Sigmoid colon (tissue), 6 donors: ENCODE measurements at regions not wholly inside any gene's neighbourhood (a gene's known extent, or its start where the extent isn't known, plus 50 kb on each side); places are given as distances from the start of the nearest gene placed in this dataset.

ENCODE experiments used
- DNase-seq: peaks from one replicate; pipeline ENCODE4 v3.0.0-alpha.2; 2019
- H3K27ac ChIP-seq, 4 donors: fragments of 200-600 bp; sonication (generic); one replicate each; pipeline ENCODE4 v1.5.1; 2016 to 2019; ENCODE audit warnings: mild to moderate bottlenecking in 1 of 4
- H3K27me3 ChIP-seq, 3 donors: fragments of 200-600 bp; sonication (generic); one replicate each; pipeline ENCODE4 v1.5.1; 2019; ENCODE audit warnings: mild to moderate bottlenecking in 1 of 3
- H3K36me3 ChIP-seq, 4 donors: fragments of 200-600 bp; sonication (generic); one replicate each; pipeline ENCODE4 v1.5.1; 2016 to 2019
- H3K4me1 ChIP-seq, 4 donors: fragments of 200-600 bp; sonication (generic); one replicate each; pipeline ENCODE4 v1.5.1; 2017 to 2019
- H3K4me3 ChIP-seq, 4 donors: fragments of 200-600 bp; sonication (generic); one replicate each; pipeline ENCODE4 v1.5.1; 2017 to 2019; ENCODE audit warnings: mild to moderate bottlenecking in 2 of 4, moderate library complexity in 1 of 4
- H3K9me3 ChIP-seq, 4 donors: fragments of 200-600 bp in 3 of 4; sonication (generic) in 3 of 4; one replicate each; pipeline versions ENCODE4 v1.5.1 to v1.6.1; 2013 to 2019
- EP300 ChIP-seq, 4 donors: sonication (generic); formaldehyde crosslinking; IDR thresholded peaks; one replicate each; pipeline ENCODE4 v1.6.1; 2017; ENCODE audit warnings: antibody characterized with exemption in 4 of 4
- POLR2A ChIP-seq, 2 donors: fragments of 450-650 bp; IDR thresholded peaks; one replicate each; pipeline ENCODE4 v1.6.1; 2016; ENCODE audit warnings: antibody characterized with exemption in 2 of 2, mild to moderate bottlenecking in 2 of 2, moderate library complexity in 2 of 2
- POLR2AphosphoS5 ChIP-seq, 4 donors: sonication (generic); formaldehyde crosslinking; IDR thresholded peaks; one replicate each; pipeline ENCODE4 v1.6.1; 2017; ENCODE audit warnings: antibody characterized with exemption in 4 of 4
- WGBS, 2 donors: extraction: QIAGEN DNeasy Blood & Tissue Kit; methylation state at CpG; one replicate each; pipeline ENCODE4 v1.1.7; 2013; 5-methylcytosine and 5-hydroxymethylcytosine counted together
- intact Hi-C: fragments of 100-400 bp; cut with DNase I; formaldehyde crosslinking; loops from one replicate; pipeline ENCODE4 v1.15.1; 2023
- TF ChIP-seq, protein P1 (sequence below), 4 experiments: fragments of 450-650 bp in 3 of 4; fragments of 200-600 bp in 1 of 4; IDR thresholded peaks; one replicate each; pipeline ENCODE4 v1.5.1; 2016 to 2019; ENCODE audit warnings: antibody characterized with exemption in 4 of 4, mild to moderate bottlenecking in 3 of 4, moderate library complexity in 2 of 4
- donor health status: healthy with polysubstance abuse.
- donor health status: healthy.

DNA sequence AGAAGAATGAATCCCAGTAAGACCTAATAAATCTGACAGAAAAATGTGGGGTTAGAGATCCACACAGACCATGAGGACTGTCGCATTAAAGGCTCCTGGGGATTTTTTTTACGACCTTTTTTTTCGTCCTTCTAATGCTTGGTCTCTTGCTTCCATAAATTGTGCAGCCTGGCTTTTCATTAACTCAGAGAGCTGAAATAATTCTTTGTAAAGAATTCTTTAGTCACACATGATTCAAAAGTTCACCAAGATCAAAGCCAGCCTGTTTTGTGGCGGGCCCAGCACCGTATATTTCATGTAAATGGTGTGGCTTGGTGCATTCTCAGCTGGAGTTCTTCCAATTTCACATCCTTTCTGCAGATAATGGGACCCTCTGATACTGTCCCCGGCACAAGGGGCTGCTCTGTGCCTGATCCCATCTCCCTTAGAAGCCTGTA, 206.6 kb upstream of the BMPER start:
- DNase-seq, result no peak
- Histone ChIP-seq H3K27ac (no peak overlapping the region), H3K9me3 (peaks cover 0 to 11% (median 7%) of the 10 kb centered on the region in 4 donors), H3K36me3 (no peaks in the 10 kb centered on the region), H3K4me3 (no peak overlapping the region), H3K27me3 (no peaks in the 10 kb centered on the region), H3K4me1 (no peaks in the 10 kb centered on the region)
- TF ChIP-seq, protein P1, sequence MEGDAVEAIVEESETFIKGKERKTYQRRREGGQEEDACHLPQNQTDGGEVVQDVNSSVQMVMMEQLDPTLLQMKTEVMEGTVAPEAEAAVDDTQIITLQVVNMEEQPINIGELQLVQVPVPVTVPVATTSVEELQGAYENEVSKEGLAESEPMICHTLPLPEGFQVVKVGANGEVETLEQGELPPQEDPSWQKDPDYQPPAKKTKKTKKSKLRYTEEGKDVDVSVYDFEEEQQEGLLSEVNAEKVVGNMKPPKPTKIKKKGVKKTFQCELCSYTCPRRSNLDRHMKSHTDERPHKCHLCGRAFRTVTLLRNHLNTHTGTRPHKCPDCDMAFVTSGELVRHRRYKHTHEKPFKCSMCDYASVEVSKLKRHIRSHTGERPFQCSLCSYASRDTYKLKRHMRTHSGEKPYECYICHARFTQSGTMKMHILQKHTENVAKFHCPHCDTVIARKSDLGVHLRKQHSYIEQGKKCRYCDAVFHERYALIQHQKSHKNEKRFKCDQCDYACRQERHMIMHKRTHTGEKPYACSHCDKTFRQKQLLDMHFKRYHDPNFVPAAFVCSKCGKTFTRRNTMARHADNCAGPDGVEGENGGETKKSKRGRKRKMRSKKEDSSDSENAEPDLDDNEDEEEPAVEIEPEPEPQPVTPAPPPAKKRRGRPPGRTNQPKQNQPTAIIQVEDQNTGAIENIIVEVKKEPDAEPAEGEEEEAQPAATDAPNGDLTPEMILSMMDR (IDR thresholded peaks at IDR 0.05), result no peak
- TF ChIP-seq EP300 (IDR thresholded peaks at IDR 0.05), result no peak
- no peak for TF ChIP-seq POLR2AphosphoS5 (IDR thresholded peaks at IDR 0.05)
- TF ChIP-seq POLR2A (IDR thresholded peaks at IDR 0.05), result no peak
- 21 to 63% methylated on average over 6 of the region's 6 CpGs for WGBS, 2 donors
- intact Hi-C loops, result no loop called here

DNA sequence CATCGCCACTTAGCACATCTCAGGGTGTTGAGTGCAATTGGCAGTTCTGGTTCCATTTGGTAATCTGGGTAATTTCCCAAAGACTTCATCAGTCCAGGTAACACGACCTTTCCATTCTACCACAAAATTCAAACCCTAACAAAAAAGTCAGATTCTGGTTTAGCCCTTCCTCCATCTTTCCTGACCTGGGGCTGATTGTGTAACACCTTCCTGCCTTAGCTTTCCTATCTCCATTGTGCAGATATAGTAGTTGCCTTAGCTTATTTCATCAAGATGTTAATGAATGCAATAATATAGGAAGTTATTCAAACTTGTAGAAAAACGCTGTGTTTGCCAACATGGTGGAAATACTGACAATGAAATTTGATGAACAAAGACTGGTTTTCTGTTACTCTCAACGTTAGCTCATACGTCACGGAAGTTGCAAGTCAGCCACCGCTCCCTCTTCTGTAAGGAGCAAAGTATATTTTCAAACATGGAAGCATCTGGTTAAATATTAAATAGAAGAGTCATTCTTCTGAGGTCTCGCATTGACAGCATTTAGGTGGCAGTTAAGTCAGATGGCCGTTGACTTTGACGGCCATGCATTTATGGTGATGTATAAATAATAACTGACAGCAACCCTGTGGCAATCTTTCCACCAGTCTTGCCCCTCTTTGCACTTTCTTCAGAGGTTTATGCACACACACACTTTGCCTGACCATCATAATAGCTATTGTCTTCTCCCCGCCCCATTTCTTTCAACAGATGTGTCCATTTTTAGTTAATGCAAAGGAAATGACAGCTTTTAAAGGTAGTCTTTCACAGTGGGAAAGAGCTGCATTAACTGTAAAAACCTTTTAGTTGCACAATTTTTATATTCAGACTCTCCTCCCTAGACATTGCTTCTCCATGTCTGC, 205.1 kb upstream of the BMPER start:
- DNase-seq, result no peak
- WGBS, 2 donors, result 32 to 64% methylated on average over 11 of the region's 11 CpGs
- intact Hi-C loops, result no loop called here
- no peak overlapping the region for H3K4me3 ChIP-seq
- no peaks in the 10 kb centered on the region for H3K4me1 ChIP-seq
- H3K27ac ChIP-seq, result no peak overlapping the region
- no peaks in the 10 kb centered on the region for H3K36me3 ChIP-seq
- H3K27me3 ChIP-seq, result no peaks in the 10 kb centered on the region
- peaks cover 0 to 11% (median 7%) of the 10 kb centered on the region in 4 donors for H3K9me3 ChIP-seq
- TF ChIP-seq EP300 (IDR thresholded peaks at IDR 0.05), result no peak
- TF ChIP-seq POLR2AphosphoS5 (IDR thresholded peaks at IDR 0.05), result no peak
- TF ChIP-seq POLR2A (IDR thresholded peaks at IDR 0.05), result no peak
- TF ChIP-seq, protein P1 (IDR thresholded peaks at IDR 0.05), result no peak

DNA sequence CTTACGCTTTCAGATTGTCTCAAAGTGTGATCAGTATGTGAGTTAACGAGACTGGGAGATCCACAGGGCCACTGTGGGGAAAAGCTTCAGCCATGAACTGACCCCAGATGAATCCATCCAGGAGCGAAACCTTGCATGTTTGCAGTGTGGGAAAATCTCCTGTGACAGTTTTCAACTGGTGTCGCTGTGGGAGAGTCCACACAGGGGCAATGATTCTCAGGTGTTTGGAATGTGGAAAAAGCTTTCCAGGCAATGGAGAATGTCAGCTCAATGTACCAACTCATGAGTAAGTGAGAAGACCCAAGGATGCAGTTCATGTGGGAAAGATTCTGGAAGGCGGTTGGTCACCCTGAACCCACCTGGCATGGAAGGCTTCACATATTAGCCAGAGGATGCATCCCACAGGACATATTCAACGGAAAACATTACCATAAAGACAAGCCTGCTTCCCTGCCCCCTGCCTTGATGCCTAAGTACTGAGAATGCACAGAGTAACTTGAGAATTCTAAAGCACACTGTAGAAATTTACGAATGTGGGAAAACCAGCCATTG, 204.1 kb upstream of the BMPER start:
- Histone ChIP-seq H3K36me3 (no peaks in the 10 kb centered on the region), H3K4me3 (no peak overlapping the region), H3K27ac (no peak overlapping the region), H3K4me1 (no peaks in the 10 kb centered on the region), H3K9me3 (peaks cover 0 to 11% (median 7%) of the 10 kb centered on the region in 4 donors), H3K27me3 (no peaks in the 10 kb centered on the region)
- TF ChIP-seq EP300 (IDR thresholded peaks at IDR 0.05) (no peak), POLR2AphosphoS5 (IDR thresholded peaks at IDR 0.05) (no peak), POLR2A (IDR thresholded peaks at IDR 0.05) (no peak)
- TF ChIP-seq, protein P1 (IDR thresholded peaks at IDR 0.05), result no peak
- no peak for DNase-seq
- 86 to 94% methylated on average over 7 of the region's 7 CpGs for WGBS, 2 donors
- intact Hi-C loops, result no loop called here

DNA sequence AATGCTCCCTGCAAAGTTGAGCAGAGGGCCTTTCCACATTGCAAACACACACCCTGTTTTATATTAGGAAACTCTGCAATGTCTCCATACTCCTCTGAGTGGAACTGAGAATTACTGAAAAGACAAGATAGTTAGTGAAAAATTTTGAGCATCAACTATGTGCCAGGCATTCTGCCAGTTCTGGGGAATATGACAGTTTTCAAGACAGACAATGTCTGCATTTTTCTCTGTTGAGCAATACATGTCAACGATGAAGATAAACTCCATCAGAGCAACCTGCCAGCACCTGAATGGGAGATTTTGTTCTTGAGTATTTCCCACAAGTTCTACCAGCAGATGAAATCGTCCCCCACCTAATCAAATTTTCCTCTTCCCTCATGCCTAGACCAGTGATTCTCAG, 203.4 kb upstream of the BMPER start:
- Histone ChIP-seq H3K36me3 (no peaks in the 10 kb centered on the region), H3K27me3 (no peaks in the 10 kb centered on the region), H3K27ac (no peak overlapping the region), H3K4me1 (peaks cover 0 to 5% (median under 1%) of the 10 kb centered on the region in 4 donors), H3K4me3 (no peak overlapping the region), H3K9me3 (peaks cover 0 to 11% (median 7%) of the 10 kb centered on the region in 4 donors)
- DNase-seq, result no peak
- whole genome bisulfite sequencing, 2 donors, result 79 to 83% methylated on average over 2 of the region's 2 CpGs
- intact Hi-C loops, result no loop called here
- TF ChIP-seq POLR2AphosphoS5 (IDR thresholded peaks at IDR 0.05) (no peak), EP300 (IDR thresholded peaks at IDR 0.05) (no peak), POLR2A (IDR thresholded peaks at IDR 0.05) (no peak)
- TF ChIP-seq, protein P1 (IDR thresholded peaks at IDR 0.05), result no peak
